GM18867 (cell line): ENCODE measurements at regions not wholly inside any gene's neighbourhood (a gene's known extent, or its start where the extent isn't known, plus 50 kb on each side); places are given as distances from the start of the nearest gene placed in this dataset.

Experiments
- ATAC-seq: cut with Tn5 transposase; IDR thresholded peaks from one replicate; pipeline ENCODE4 v1.9.1; 2021; ENCODE audit warnings: mild to moderate bottlenecking, moderate library complexity; ENCODE audit not compliant: unreplicated experiment

GRCh38 chr3:77945320-77945719 is 905.4 kb downstream of the ROBO2 start:
- no peak for ATAC-seq

DNA sequence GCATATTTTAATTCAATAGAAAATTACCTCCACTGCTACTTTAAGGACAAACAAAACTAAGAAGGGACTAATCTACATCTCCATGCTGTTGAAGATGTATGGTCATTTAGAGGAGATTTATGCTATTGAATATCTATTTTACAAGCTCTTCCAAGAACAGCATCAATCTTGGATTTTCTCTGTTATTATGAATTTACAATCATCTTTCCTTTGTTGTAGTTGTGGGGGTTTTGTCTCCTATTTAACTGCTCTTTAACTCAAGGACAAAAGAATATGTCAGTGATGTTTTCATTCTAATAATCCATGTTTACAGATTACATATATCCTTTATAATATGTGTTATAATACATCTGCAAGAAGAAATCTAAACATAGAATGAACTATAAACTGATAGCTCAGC is 907.8 kb downstream of the ROBO2 start:
- no peak for ATAC-seq

GRCh38 chr3:77967621-77968020 is 927.7 kb downstream of the ROBO2 start:
- ATAC-seq = no peak

DNA sequence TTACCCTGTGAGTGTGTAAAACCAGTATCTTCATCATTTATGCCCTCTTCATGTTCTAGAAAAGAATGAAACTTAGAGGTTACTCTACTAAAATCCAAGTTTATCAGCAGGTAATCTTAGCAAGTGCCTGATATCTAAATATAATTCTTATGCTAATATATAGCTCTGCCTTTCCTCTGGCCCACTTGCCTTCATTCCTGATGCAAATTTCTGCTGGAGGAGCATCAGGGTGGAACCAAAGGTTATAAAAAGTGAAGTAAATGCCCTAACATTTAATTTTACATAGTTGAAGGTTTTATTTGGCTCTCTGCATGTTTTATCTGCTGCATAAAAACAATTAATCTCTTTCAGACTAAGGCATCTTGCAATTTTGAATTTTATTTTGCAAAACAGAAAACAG is 936.2 kb downstream of the ROBO2 start:
- ATAC-seq = no peak

GRCh38 chr3:78003090-78003489 is 963.2 kb downstream of the ROBO2 start:
- ATAC-seq = no peak

- ATAC-seq = no peak
Measured at GRCh38 chr3:78004571-78004970, 964.7 kb downstream of the ROBO2 start.

- no peak for ATAC-seq
Measured at GRCh38 chr3:78013653-78014052, 973.8 kb downstream of the ROBO2 start.

DNA sequence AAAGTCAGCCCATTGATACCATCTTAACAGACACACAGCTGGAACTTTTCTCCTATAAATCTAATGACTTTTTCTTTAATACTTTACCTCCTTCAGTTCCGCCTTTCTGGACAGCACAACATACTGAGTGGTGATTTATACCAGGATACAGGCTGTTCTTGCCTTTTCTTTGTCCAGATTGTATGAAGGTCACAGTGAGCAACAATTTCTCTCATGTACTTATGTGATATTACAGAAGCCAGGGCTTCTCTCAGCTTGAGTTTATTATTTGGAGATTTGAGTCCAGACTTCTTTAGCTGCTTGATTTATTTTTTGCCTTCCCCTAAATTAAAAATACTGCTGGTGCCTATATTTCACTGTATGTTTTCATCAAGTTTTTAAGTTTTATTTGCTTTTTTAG is 976.0 kb downstream of the ROBO2 start:
- ATAC-seq = no peak

DNA sequence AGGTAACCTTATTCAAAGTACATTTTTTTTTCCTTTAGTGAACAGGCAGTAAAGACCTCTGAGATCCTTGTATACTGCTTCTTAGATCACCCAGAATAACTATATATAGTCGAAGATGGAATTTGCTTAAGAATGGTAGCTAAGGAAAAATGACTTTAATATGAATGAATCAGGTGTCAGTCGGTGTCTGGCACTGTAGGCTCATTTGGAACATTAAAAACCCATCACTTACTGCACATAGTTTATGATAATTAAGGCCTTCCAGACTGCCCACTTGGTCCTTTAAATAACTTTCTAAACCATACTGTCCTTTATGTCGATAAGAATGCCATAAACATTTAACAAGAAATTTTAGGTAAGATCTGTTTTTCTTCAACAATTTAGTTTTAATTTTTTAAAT is 981.8 kb downstream of the ROBO2 start:
- no peak for ATAC-seq

DNA sequence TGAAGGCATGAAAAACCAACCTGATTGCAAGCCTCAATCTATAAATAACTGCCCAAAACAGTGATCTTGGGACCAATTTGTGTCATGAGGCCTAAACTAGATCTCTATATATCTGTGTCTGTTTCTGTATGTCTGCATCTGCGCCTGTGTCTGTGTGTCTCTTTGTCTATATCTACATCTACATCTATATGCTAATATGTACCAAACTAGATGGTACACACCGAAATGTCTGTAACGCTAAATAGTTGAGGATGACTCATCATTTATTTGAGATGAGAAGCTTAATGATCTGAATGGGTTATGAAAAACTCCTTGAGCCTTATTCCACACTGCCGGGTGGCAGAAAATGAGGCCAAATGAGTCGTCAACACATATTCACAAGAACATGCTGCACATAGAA is 982.3 kb downstream of the ROBO2 start:
- no peak for ATAC-seq

- no peak for ATAC-seq
Measured at GRCh38 chr3:78023257-78023656, 983.4 kb downstream of the ROBO2 start.

DNA sequence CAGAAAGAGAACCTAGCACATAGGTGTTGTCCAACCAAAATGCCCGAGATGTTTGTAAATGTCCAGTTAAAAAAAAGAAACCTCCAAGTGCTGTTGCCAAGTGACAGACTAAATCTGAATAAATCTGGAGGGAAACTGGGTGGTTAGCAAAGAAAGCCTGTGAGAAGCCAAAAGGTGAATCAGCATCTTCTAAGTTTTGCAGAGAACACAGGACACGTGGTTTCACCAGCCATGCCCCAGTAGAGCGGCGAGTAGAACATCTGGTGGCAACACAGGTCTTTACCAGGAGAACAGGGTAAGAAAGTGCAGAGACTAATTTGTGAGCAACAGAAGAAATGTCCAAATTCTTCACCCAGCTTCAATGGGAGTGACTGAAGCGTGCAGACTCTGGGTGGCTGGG is 986.0 kb downstream of the ROBO2 start:
- ATAC-seq = no peak

- no peak for ATAC-seq
Measured at GRCh38 chr3:78026318-78026828, 986.5 kb downstream of the ROBO2 start.

DNA sequence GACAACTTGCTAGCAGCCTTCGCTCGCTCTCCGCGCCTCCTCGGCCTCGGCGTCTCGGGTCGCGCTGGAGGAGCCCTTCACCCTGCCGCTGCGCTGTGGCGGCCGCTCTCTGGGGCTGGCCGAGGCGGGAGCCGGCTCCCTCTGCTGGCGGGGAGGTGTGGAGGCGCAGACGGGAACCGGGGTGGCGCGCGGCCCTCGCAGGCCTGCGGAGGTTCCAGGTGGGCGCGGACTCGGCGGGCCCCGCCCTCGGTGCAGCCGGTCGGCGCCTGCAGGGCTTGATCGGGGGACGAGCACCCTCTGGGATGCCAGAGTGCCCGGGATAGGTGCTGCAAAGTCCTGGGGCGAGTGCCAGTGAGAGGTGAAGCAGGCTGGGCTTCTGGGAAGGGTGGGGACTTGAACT is 989.9 kb downstream of the ROBO2 start:
- no peak for ATAC-seq

DNA sequence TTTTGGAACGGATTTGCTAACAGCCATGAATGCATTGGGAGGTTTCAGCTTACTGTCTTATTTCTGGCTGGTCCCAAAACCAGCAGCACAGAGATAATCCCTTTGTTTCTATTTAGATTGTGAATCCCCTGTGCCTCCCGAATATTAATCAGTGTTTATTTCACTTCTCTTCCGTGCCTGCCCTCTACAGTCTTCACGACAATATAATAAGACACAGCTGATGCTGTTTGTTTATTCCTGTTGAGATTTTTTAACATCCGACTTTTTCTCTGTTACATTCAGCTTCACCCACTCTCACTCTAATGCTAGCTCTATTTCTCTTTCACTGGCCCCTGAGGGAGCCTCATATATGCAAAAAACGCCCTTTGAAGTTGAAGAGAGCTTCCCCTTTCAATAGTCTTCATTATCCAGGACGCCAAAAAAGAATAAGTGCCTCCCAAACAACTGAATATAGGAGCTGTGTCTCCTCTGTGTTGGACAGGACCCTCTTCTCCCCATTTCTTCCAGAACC is 995.3 kb downstream of the ROBO2 start:
- no peak for ATAC-seq

DNA sequence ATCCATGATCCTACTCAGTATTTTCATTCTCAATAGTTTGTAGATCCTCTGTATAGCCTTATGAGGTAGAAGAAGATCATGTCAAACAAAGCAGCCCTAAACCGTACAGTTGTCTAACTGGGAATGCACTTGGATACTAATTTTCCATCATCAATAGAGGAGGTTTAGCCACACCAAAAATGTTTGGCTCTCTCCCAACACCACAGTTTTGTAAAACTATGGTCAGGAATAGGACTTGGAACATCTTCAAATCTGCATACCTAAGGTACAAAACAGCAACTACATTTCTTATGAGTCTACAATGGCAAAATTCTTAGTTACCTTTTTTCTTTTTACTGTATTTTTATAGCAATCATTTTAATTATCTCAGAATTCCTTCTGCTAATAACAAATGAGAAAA is 1001.6 kb downstream of the ROBO2 start:
- ATAC-seq = no peak

DNA sequence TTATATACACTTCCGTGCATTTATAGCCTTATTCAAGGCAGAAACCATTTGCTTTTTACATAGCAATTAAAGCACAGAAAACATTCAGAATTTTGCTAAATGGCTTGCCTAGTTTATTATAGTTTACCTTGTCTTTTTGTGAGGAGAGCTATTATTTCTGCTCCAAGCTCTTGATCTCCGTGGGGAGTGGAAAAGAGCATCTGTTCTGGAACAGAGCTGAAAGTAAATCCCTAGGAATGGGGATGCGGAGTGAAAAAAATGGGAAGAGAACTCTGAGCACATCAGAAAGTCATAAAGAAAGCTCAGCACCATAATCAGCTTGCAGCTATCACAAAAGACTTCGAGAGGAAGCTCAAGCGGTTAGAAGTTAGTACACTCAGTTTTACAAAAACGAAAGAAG is 1006.7 kb downstream of the ROBO2 start:
- no peak for ATAC-seq

DNA sequence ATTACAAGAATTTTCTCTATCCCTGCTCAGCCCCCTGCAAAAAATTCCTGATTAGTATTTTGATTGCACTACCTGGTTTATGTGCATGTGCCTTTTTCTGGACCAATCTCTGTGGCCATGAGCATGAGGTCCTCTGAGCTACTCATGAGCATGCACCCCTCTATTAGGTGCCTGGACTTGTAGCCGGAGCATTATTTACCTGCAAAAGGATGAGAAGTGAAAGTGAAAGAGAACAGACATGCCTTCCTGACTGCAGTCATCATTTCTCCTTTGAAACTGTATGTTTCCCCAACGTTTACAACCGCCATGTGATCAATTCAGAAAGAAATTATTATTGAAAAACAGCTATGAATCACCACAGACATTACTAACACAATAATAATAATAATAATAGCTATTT is 1008.8 kb downstream of the ROBO2 start:
- peak; percentile 83 for ATAC-seq

DNA sequence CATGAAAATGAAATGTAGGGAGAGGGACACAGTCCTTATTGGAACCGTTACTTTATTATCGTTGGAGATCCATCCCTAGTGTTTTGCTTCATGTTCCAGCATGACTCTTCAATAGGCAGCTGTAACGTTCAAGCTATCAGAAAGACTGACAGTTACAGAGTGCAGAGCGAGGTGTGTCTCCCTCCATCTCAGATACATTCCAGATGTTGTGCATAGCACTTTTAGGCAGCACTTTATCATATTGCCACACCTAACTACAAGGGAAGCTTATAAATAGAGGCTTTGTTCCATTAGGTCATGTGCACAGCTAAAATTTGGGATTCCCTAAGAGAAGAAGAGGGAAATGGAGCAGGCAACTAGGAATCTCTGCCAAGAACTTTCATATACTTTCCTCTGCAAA is 1009.6 kb downstream of the ROBO2 start:
- ATAC-seq = no peak

GRCh38 chr3:78050276-78051065 is 1010.6 kb downstream of the ROBO2 start:
- no peak for ATAC-seq

- no peak for ATAC-seq
Measured at GRCh38 chr3:78052746-78053145, 1012.8 kb downstream of the ROBO2 start.

- ATAC-seq = no peak
Measured at GRCh38 chr3:78066287-78066686, 1026.4 kb downstream of the ROBO2 start.

DNA sequence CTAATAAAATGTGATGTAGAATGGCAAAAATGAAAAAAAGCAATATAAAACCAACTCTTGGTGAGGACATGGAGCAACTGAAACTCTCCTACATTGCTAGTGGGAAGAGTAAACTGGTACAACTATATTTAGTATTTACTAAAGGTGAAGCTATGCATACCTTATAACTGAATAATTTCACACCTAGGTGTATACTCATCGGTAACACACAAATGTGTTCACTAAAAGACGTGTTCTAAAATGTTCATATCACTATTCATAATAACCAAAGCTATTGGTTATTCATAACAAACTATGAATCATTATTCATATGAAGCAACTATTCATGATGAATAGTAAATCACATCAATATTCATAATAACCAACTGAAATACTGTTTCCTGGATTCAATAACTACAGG is 1030.3 kb downstream of the ROBO2 start:
- no peak for ATAC-seq
